ENCODE measurements at regions not wholly inside any gene's neighbourhood (a gene's known extent, or its start where the extent isn't known, plus 50 kb on each side); places are given as distances from the start of the nearest gene placed in this dataset.

GRCh38 chr10:28157379-28157778, 145.5 kb downstream of the MPP7 start:
- intact Hi-C loops (cut with DNase I): no loop called here
- Histone ChIP-seq H3K36me3 (ENCODE audit: control insufficient read depth in 2 of 3, insufficient read depth in 3 of 3, low read length in 3 of 3) (no peaks in the 10 kb centered on the region), H3K4me1 (ENCODE audit: control insufficient read depth in 2 of 3, insufficient read depth in 2 of 3, low read depth in 1 of 3, low read length in 3 of 3) (no peaks in the 10 kb centered on the region), H3K4me3 (ENCODE audit: low read length in 3 of 3) (no peak overlapping the region), H3K27me3 (ENCODE audit: control insufficient read depth, insufficient read depth, low read length) (no peaks in the 10 kb centered on the region), H3K9ac (ENCODE audit: low read length in 3 of 3) (no peak overlapping the region), H3K27ac (ENCODE audit: low read depth in 2 of 2, low read length in 2 of 2) (no peak overlapping the region), H3K9me3 (ENCODE audit: control insufficient read depth in 2 of 3, insufficient read depth in 1 of 3, low read length in 3 of 3) (no peaks in the 10 kb centered on the region)
- FAIRE-seq (no peak), DNase-seq (no peak)
- no peak for TF ChIP-seq CTCF (IDR thresholded peaks at IDR 0.05; ENCODE audit: borderline replicate concordance, extremely low read depth, insufficient read depth)

- no peak for DNase-seq
- TF ChIP-seq CTCF (IDR thresholded peaks at IDR 0.05; ENCODE audit: borderline replicate concordance, extremely low read depth, insufficient read depth): no peak
- no peaks in the 10 kb centered on the region for H3K9me3 ChIP-seq (ENCODE audit: control insufficient read depth in 2 of 3, insufficient read depth in 1 of 3, low read length in 3 of 3)
- H3K9ac ChIP-seq (ENCODE audit: low read length in 3 of 3): no peak overlapping the region
- no peaks in the 10 kb centered on the region for H3K4me1 ChIP-seq (ENCODE audit: control insufficient read depth in 2 of 3, insufficient read depth in 2 of 3, low read depth in 1 of 3, low read length in 3 of 3)
- no peak for FAIRE-seq
- intact Hi-C loops (cut with DNase I): no loop called here
- no peaks in the 10 kb centered on the region for H3K27me3 ChIP-seq (ENCODE audit: control insufficient read depth, insufficient read depth, low read length)
- H3K36me3 ChIP-seq (ENCODE audit: control insufficient read depth in 2 of 3, insufficient read depth in 3 of 3, low read length in 3 of 3): no peaks in the 10 kb centered on the region
- no peak overlapping the region for H3K4me3 ChIP-seq (ENCODE audit: low read length in 3 of 3)
- H3K27ac ChIP-seq (ENCODE audit: low read depth in 2 of 2, low read length in 2 of 2): no peak overlapping the region
Observed at GRCh38 chr10:28155726-28156125, 147.1 kb downstream of the MPP7 start.

- DNase-seq: no peak
- TF ChIP-seq CTCF (IDR thresholded peaks at IDR 0.05; ENCODE audit: borderline replicate concordance, extremely low read depth, insufficient read depth): no peak
- Histone ChIP-seq H3K9me3 (ENCODE audit: control insufficient read depth in 2 of 3, insufficient read depth in 1 of 3, low read length in 3 of 3) (no peaks in the 10 kb centered on the region), H3K4me3 (ENCODE audit: low read length in 3 of 3) (no peak overlapping the region), H3K4me1 (ENCODE audit: control insufficient read depth in 2 of 3, insufficient read depth in 2 of 3, low read depth in 1 of 3, low read length in 3 of 3) (no peaks in the 10 kb centered on the region), H3K27ac (ENCODE audit: low read depth in 2 of 2, low read length in 2 of 2) (no peak overlapping the region), H3K36me3 (ENCODE audit: control insufficient read depth in 2 of 3, insufficient read depth in 3 of 3, low read length in 3 of 3) (no peaks in the 10 kb centered on the region), H3K9ac (ENCODE audit: low read length in 3 of 3) (no peak overlapping the region), H3K27me3 (ENCODE audit: control insufficient read depth, insufficient read depth, low read length) (no peaks in the 10 kb centered on the region)
- FAIRE-seq: no peak
- intact Hi-C loops (cut with DNase I): no loop called here
Observed at GRCh38 chr10:28151636-28152035, 151.2 kb downstream of the MPP7 start.

GRCh38 chr10:28149746-28150145, 150.9 kb upstream of the ODAD2 start:
- Histone ChIP-seq H3K36me3 (ENCODE audit: control insufficient read depth in 2 of 3, insufficient read depth in 3 of 3, low read length in 3 of 3) (no peaks in the 10 kb centered on the region), H3K4me1 (ENCODE audit: control insufficient read depth in 2 of 3, insufficient read depth in 2 of 3, low read depth in 1 of 3, low read length in 3 of 3) (no peaks in the 10 kb centered on the region), H3K9ac (ENCODE audit: low read length in 3 of 3) (no peak overlapping the region), H3K9me3 (ENCODE audit: control insufficient read depth in 2 of 3, insufficient read depth in 1 of 3, low read length in 3 of 3) (no peaks in the 10 kb centered on the region), H3K27ac (ENCODE audit: low read depth in 2 of 2, low read length in 2 of 2) (no peak overlapping the region), H3K4me3 (ENCODE audit: low read length in 3 of 3) (no peak overlapping the region), H3K27me3 (ENCODE audit: control insufficient read depth, insufficient read depth, low read length) (no peaks in the 10 kb centered on the region)
- DNase-seq: no peak
- TF ChIP-seq CTCF (IDR thresholded peaks at IDR 0.05; ENCODE audit: borderline replicate concordance, extremely low read depth, insufficient read depth): no peak
- intact Hi-C loops (cut with DNase I): no loop called here
- FAIRE-seq: no peak
